ENCODE measurements at regions not wholly inside any gene's neighbourhood (a gene's known extent, or its start where the extent isn't known, plus 50 kb on each side); places are given as distances from the start of the nearest gene placed in this dataset.
"Not testable (repeated sequence)": the region's sequence is repeated elsewhere in the genome, so short reads cannot be mapped to it uniquely, and the experiment has no call there.

- TF ChIP-seq, protein P1, sequence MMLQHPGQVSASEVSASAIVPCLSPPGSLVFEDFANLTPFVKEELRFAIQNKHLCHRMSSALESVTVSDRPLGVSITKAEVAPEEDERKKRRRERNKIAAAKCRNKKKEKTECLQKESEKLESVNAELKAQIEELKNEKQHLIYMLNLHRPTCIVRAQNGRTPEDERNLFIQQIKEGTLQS (IDR thresholded peaks at IDR 0.05) = no peak
- TF ChIP-seq RAD21 (IDR thresholded peaks at IDR 0.05) (no peak), FOXA2 (IDR thresholded peaks at IDR 0.05) (no peak), TAF1 (conservative IDR thresholded peaks at IDR 0.05) (no peak), HNF4A (conservative IDR thresholded peaks at IDR 0.05) (no peak)
Measured at GRCh38 chr12:29893002-29893401, 109.3 kb upstream of the TMTC1 start (continued).

DNA sequence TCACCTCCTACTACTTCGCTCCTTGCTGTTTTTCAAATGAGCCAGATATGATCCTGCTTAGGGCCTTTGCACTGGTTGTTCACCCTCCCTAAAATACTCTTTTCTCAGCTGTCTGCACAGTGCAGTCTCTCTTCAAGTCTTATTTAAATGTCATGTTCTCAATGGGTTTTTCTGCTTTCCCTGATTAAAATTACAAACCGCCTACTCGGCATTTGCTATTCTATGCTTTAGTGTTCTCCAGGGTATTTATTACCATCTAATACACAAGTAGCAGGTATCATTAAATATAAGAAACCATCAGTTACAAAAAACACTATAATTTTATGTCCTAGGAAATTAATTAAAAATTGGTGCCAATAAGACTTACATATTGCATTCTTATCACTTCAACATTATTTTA, 108.0 kb upstream of the TMTC1 start:
- H3K9me3 ChIP-seq (ENCODE audit: control insufficient read depth in 4 of 4, low read length in 3 of 4) = no peaks in the 10 kb centered on the region
- no peak overlapping the region for H3K4me3 ChIP-seq (ENCODE audit: low read depth in 1 of 3, low read length in 3 of 3)
- H3K36me3 ChIP-seq (ENCODE audit: control insufficient read depth in 4 of 4, insufficient read depth in 3 of 4, low read depth in 1 of 4, low read length in 3 of 4) = no peaks in the 10 kb centered on the region
- 66% methylated on average over 3 of the region's 3 CpGs for WGBS
- TF ChIP-seq JUND (IDR thresholded peaks at IDR 0.05) (no peak), RXRA (IDR thresholded peaks at IDR 0.05) (no peak), GABPA (IDR thresholded peaks at IDR 0.05 in 1 of 2, conservative IDR thresholded peaks at IDR 0.05 in 1 of 2) (no peak)
- no peak for DNase-seq (ENCODE audit: low spot score)
- no peaks in the 10 kb centered on the region for H3K4me1 ChIP-seq (ENCODE audit: control insufficient read depth in 4 of 4, insufficient read depth in 4 of 4, low read length in 3 of 4)
- H3K27ac ChIP-seq (ENCODE audit: low read depth in 1 of 2, low read length in 2 of 2) = no peak overlapping the region
- no peaks in the 10 kb centered on the region for H3K27me3 ChIP-seq (ENCODE audit: control insufficient read depth in 4 of 4, insufficient read depth in 4 of 4, low read length in 3 of 4)
- H3K9ac ChIP-seq (ENCODE audit: low read depth in 1 of 2, low read length in 2 of 2) = no peak overlapping the region

DNA sequence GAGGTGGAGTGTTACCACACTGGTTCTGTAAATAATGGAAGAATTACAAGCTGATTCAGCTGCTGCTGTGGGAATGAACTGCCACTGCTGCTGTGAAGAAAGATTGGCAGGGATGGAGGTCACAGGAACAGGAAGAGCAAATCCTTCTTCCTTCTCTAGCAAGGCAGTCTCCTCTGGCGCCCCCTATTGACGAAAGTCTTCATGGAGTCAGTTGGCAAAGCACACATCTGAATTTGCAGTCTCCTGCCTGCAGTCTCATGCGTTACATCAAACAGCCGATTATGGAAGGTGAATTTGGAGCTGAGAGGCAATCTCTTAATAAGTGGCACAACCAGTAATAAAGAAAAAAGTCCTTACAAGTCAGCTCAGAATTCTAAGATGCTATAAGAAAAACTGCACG, 106.0 kb upstream of the TMTC1 start:
- Histone ChIP-seq H3K27ac (ENCODE audit: low read depth in 1 of 2, low read length in 2 of 2) (no peak overlapping the region), H3K9ac (ENCODE audit: low read depth in 1 of 2, low read length in 2 of 2) (no peak overlapping the region), H3K4me1 (ENCODE audit: control insufficient read depth in 4 of 4, insufficient read depth in 4 of 4, low read length in 3 of 4) (no peaks in the 10 kb centered on the region), H3K4me3 (ENCODE audit: low read depth in 1 of 3, low read length in 3 of 3) (no peak overlapping the region), H3K9me3 (ENCODE audit: control insufficient read depth in 4 of 4, low read length in 3 of 4) (no peaks in the 10 kb centered on the region), H3K27me3 (ENCODE audit: control insufficient read depth in 4 of 4, insufficient read depth in 4 of 4, low read length in 3 of 4) (no peaks in the 10 kb centered on the region), H3K36me3 (ENCODE audit: control insufficient read depth in 4 of 4, insufficient read depth in 3 of 4, low read depth in 1 of 4, low read length in 3 of 4) (no peaks in the 10 kb centered on the region)
- TF ChIP-seq RAD21 (IDR thresholded peaks at IDR 0.05) = peak; percentile 61 to 78
- TF ChIP-seq TAF1 (conservative IDR thresholded peaks at IDR 0.05) = no peak
- TF ChIP-seq, protein P2, sequence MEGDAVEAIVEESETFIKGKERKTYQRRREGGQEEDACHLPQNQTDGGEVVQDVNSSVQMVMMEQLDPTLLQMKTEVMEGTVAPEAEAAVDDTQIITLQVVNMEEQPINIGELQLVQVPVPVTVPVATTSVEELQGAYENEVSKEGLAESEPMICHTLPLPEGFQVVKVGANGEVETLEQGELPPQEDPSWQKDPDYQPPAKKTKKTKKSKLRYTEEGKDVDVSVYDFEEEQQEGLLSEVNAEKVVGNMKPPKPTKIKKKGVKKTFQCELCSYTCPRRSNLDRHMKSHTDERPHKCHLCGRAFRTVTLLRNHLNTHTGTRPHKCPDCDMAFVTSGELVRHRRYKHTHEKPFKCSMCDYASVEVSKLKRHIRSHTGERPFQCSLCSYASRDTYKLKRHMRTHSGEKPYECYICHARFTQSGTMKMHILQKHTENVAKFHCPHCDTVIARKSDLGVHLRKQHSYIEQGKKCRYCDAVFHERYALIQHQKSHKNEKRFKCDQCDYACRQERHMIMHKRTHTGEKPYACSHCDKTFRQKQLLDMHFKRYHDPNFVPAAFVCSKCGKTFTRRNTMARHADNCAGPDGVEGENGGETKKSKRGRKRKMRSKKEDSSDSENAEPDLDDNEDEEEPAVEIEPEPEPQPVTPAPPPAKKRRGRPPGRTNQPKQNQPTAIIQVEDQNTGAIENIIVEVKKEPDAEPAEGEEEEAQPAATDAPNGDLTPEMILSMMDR (IDR thresholded peaks at IDR 0.05; ENCODE audit: low read depth, low read length, missing input control) = peak; percentile 39
- DNase-seq (ENCODE audit: low spot score) = no peak
- WGBS = 52% methylated on average over 5 of the region's 5 CpGs

- Histone ChIP-seq H3K9me3 (ENCODE audit: control insufficient read depth in 4 of 4, low read length in 3 of 4) (no peaks in the 10 kb centered on the region), H3K4me3 (ENCODE audit: low read depth in 1 of 3, low read length in 3 of 3) (no peak overlapping the region)
- 95% methylated on average over 21 of the region's 21 CpGs for WGBS
Measured at GRCh38 chr12:29888777-29889176, 105.0 kb upstream of the TMTC1 start.

DNA sequence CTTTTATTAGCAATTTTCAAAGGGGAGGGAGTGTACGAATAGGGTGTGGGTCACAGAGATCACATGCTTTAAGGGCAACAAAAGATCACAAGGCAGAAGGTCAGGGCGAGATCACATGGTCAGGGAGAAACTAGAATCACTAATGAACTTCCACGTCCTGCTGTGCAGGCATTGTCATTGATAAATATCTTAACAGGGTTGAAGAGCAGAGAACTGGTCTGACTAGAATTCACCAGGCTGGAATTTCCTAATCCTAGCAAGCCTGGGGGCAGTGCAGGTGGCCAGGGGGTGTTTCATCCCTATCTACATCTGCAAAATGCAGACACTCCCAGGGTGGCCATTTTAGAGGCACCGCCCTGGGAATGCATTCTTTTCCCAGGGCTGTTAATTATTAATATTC, 101.2 kb upstream of the TMTC1 start:
- DNase-seq (ENCODE audit: low spot score); H3K4me3 ChIP-seq (ENCODE audit: low read depth in 1 of 3, low read length in 3 of 3); H3K27me3 ChIP-seq (ENCODE audit: control insufficient read depth in 4 of 4, insufficient read depth in 4 of 4, low read length in 3 of 4); H3K27ac ChIP-seq (ENCODE audit: low read depth in 1 of 2, low read length in 2 of 2); H3K4me1 ChIP-seq (ENCODE audit: control insufficient read depth in 4 of 4, insufficient read depth in 4 of 4, low read length in 3 of 4); H3K9ac ChIP-seq (ENCODE audit: low read depth in 1 of 2, low read length in 2 of 2); H3K36me3 ChIP-seq (ENCODE audit: control insufficient read depth in 4 of 4, insufficient read depth in 3 of 4, low read depth in 1 of 4, low read length in 3 of 4); H3K9me3 ChIP-seq (ENCODE audit: control insufficient read depth in 4 of 4, low read length in 3 of 4): not testable (repeated sequence)
- 69% methylated on average over 4 of the region's 4 CpGs for WGBS

More at GRCh38 chr12:29888777-29889176, 105.0 kb upstream of the TMTC1 start:
- DNase-seq (ENCODE audit: low spot score) = no peak
- Histone ChIP-seq H3K27me3 (ENCODE audit: control insufficient read depth in 4 of 4, insufficient read depth in 4 of 4, low read length in 3 of 4) (no peaks in the 10 kb centered on the region), H3K9ac (ENCODE audit: low read depth in 1 of 2, low read length in 2 of 2) (no peak overlapping the region), H3K36me3 (ENCODE audit: control insufficient read depth in 4 of 4, insufficient read depth in 3 of 4, low read depth in 1 of 4, low read length in 3 of 4) (no peaks in the 10 kb centered on the region), H3K4me1 (ENCODE audit: control insufficient read depth in 4 of 4, insufficient read depth in 4 of 4, low read length in 3 of 4) (no peaks in the 10 kb centered on the region), H3K27ac (ENCODE audit: low read depth in 1 of 2, low read length in 2 of 2) (no peak overlapping the region)
- TF ChIP-seq, protein P3, sequence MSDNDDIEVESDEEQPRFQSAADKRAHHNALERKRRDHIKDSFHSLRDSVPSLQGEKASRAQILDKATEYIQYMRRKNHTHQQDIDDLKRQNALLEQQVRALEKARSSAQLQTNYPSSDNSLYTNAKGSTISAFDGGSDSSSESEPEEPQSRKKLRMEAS (IDR thresholded peaks at IDR 0.05) = no peak
- no peak for TF ChIP-seq RAD21 (IDR thresholded peaks at IDR 0.05)
- TF ChIP-seq, protein P2 (IDR thresholded peaks at IDR 0.05; ENCODE audit: low read depth, low read length, missing input control) = no peak
